B cell (primary cell): ENCODE measurements at regions not wholly inside any gene's neighbourhood (a gene's known extent, or its start where the extent isn't known, plus 50 kb on each side); places are given as distances from the start of the nearest gene placed in this dataset.

Experiments used
- ATAC-seq: fragments of 200-7000 bp; cut with Tn5 transposase; one replicate; pipeline ENCODE4 v1.10.0; 2021; ENCODE audit warnings: low read depth, mild to moderate bottlenecking, moderate number of reproducible peaks, moderate library complexity
- CTCF ChIA-PET: fragments of 350-600 bp; sonication (Branson Sonifier 250); formaldehyde crosslinking; loops from one replicate; lab custom pipeline; 2021; ENCODE audit warnings: antibody characterized with exemption, inconsistent platforms; lab: Charles Lee
- POLR2A ChIA-PET: fragments of 350-600 bp; sonication (Branson Sonifier 250); formaldehyde crosslinking; loops from one replicate; lab custom pipeline; 2021; ENCODE audit warnings: antibody characterized with exemption; lab: Charles Lee
- DNase-seq: peaks from one replicate; pipeline ENCODE4 v3.0.0; 2013
- H2AFZ ChIP-seq: 2 replicates; pipeline ENCODE4 v1.6.1; 2012; ENCODE audit warnings: mild to moderate bottlenecking, low read depth, low read length; ENCODE audit not compliant: insufficient read depth, poor library complexity, severe bottlenecking
- H3K27ac ChIP-seq, 2 donors: 1 replicate in 1 of 2; 2 replicates in 1 of 2; pipeline ENCODE4 v1.5.1; 2012 to 2013; ENCODE audit warnings: low read length in 2 of 2, mild to moderate bottlenecking in 2 of 2, moderate library complexity in 1 of 2
- H3K27me3 ChIP-seq, 4 experiments: fragments of 200-600 bp in 1 of 4; sonication (generic) in 1 of 4; replicated peaks in 1 of 4; 1 replicate in 2 of 4; 2 replicates in 2 of 4; pipeline versions ENCODE4 v1.6.1 to v1.7.0; 2013 to 2016; ENCODE audit warnings: low read length in 3 of 4, mild to moderate bottlenecking in 2 of 4, mixed read lengths in 1 of 4, moderate library complexity in 1 of 4; ENCODE audit not compliant: insufficient read depth in 4 of 4, control insufficient read depth in 3 of 4; ENCODE audit errors: control extremely low read depth in 1 of 4
- H3K36me3 ChIP-seq, 2 experiments: replicated peaks in 1 of 2; 1 replicate in 1 of 2; 2 replicates in 1 of 2; pipeline versions ENCODE4 v1.6.1 to v1.7.1; 2013; ENCODE audit warnings: low read length in 1 of 2; ENCODE audit not compliant: insufficient read depth in 2 of 2, control insufficient read depth in 1 of 2; ENCODE audit errors: control extremely low read depth in 1 of 2, extremely low read depth in 1 of 2
- H3K4me1 ChIP-seq, 2 donors: fragments of 200-600 bp in 1 of 2; sonication (generic) in 1 of 2; 1 replicate in 1 of 2; 2 replicates in 1 of 2; pipeline versions ENCODE4 v1.5.1 to v1.6.1; 2013 to 2017; ENCODE audit warnings: low read length in 2 of 2; ENCODE audit not compliant: control insufficient read depth in 2 of 2, insufficient read depth in 2 of 2
- H3K4me2 ChIP-seq: replicated peaks from 2 replicates; pipeline ENCODE3; 2012; ENCODE audit warnings: mild to moderate bottlenecking, low read depth, low read length; ENCODE audit not compliant: poor library complexity, severe bottlenecking
- H3K4me3 ChIP-seq, 5 experiments: fragments of 200-600 bp in 1 of 5; sonication (generic) in 1 of 5; 1 replicate in 3 of 5; 2 replicates in 2 of 5; pipeline versions ENCODE4 v1.5.1 to v1.7.0; 2011 to 2016; ENCODE audit warnings: low read length in 4 of 5, mild to moderate bottlenecking in 4 of 5, low read depth in 2 of 5, control low read depth in 1 of 5, moderate library complexity in 1 of 5; ENCODE audit not compliant: insufficient read depth in 1 of 5; ENCODE audit errors: control extremely low read depth in 1 of 5, extremely low read depth in 1 of 5
- H3K79me2 ChIP-seq: fragments of 200-600 bp; sonication (generic); one replicate; pipeline ENCODE4 v1.6.0; 2016; ENCODE audit warnings: low read length; ENCODE audit not compliant: control insufficient read depth, insufficient read depth
- H3K9ac ChIP-seq: fragments of 200-600 bp; sonication (generic); 2 replicates; pipeline ENCODE4 v1.6.1; 2017; ENCODE audit warnings: mild to moderate bottlenecking, low read length, moderate library complexity
- H3K9me3 ChIP-seq, 3 donors: one replicate each; pipeline versions ENCODE4 v1.6.1 to v1.7.1; 2013; ENCODE audit warnings: low read length in 2 of 3; ENCODE audit not compliant: control insufficient read depth in 2 of 3, insufficient read depth in 1 of 3; ENCODE audit errors: control extremely low read depth in 1 of 3
- H4K20me1 ChIP-seq: 2 replicates; pipeline ENCODE4 v1.6.0; 2012; ENCODE audit warnings: mild to moderate bottlenecking, low read length; ENCODE audit not compliant: insufficient read depth, control insufficient read depth, poor library complexity, severe bottlenecking
- H3K27ac Mint-ChIP-seq: one replicate; pipeline ENCODE4 v1.8.0; 2021; ENCODE audit warnings: mixed read lengths
- H3K27me3 Mint-ChIP-seq: one replicate; pipeline ENCODE4 v1.8.0; 2021; ENCODE audit warnings: mixed read lengths
- H3K4me1 Mint-ChIP-seq: one replicate; pipeline ENCODE4 v1.8.0; 2021; ENCODE audit warnings: mixed read lengths
- H3K4me3 Mint-ChIP-seq: one replicate; pipeline ENCODE4 v1.8.0; 2021; ENCODE audit warnings: mixed read lengths
- H3K9me3 Mint-ChIP-seq: one replicate; pipeline ENCODE4 v1.8.0; 2022; ENCODE audit warnings: mixed read lengths; ENCODE audit not compliant: insufficient read depth
- EZH2 ChIP-seq: IDR thresholded peaks from 2 replicates; pipeline ENCODE4 v1.6.1; 2012; ENCODE audit warnings: borderline replicate concordance, low read depth, mild to moderate bottlenecking, moderate library complexity, low read length; ENCODE audit not compliant: insufficient read depth, poor library complexity, severe bottlenecking
- WGBS: methylation state at CpG from one replicate; pipeline ENCODE4 v1.1.5; 2013; ENCODE audit warnings: missing lambda C conversion rate; ENCODE audit not compliant: insufficient coverage; 5-methylcytosine and 5-hydroxymethylcytosine counted together
- intact Hi-C: fragments of 100-400 bp; cut with micrococcal nuclease; formaldehyde crosslinking; loops from one replicate; pipeline ENCODE4 v1.10.0; 2022
- TF ChIP-seq, protein P1 (sequence below): fragments of 200-600 bp; IDR thresholded peaks from one replicate; pipeline ENCODE4 v1.8.0; 2022; ENCODE audit warnings: antibody characterized with exemption, mild to moderate bottlenecking

- Mint-ChIP-seq H3K4me1 (no peaks in the 10 kb centered on the region), H3K27me3 (peaks cover 3% of the 10 kb centered on the region), H3K4me3 (no peak overlapping the region), H3K27ac (no peak overlapping the region), H3K9me3 (no peaks in the 10 kb centered on the region)
- no peak for ATAC-seq
- Histone ChIP-seq H3K36me3 (no peaks in the 10 kb centered on the region), H3K9me3 (no peaks in the 10 kb centered on the region), H3K4me2 (no peak overlapping the region), H4K20me1 (no peaks in the 10 kb centered on the region), H3K79me2 (no peaks in the 10 kb centered on the region), H3K27me3 (no peaks in the 10 kb centered on the region), H3K9ac (no peak overlapping the region), H3K4me3 (no peak overlapping the region), H2AFZ (no peak overlapping the region), H3K27ac (no peak overlapping the region), H3K4me1 (no peaks in the 10 kb centered on the region)
- WGBS = 60% methylated on average over 1 of the region's 3 CpGs
- TF ChIP-seq, protein P1, sequence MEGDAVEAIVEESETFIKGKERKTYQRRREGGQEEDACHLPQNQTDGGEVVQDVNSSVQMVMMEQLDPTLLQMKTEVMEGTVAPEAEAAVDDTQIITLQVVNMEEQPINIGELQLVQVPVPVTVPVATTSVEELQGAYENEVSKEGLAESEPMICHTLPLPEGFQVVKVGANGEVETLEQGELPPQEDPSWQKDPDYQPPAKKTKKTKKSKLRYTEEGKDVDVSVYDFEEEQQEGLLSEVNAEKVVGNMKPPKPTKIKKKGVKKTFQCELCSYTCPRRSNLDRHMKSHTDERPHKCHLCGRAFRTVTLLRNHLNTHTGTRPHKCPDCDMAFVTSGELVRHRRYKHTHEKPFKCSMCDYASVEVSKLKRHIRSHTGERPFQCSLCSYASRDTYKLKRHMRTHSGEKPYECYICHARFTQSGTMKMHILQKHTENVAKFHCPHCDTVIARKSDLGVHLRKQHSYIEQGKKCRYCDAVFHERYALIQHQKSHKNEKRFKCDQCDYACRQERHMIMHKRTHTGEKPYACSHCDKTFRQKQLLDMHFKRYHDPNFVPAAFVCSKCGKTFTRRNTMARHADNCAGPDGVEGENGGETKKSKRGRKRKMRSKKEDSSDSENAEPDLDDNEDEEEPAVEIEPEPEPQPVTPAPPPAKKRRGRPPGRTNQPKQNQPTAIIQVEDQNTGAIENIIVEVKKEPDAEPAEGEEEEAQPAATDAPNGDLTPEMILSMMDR = no peak
- no peak for TF ChIP-seq EZH2
- no peak for DNase-seq
- intact Hi-C loops = no loop called here
- POLR2A ChIA-PET = no interaction called here
- CTCF ChIA-PET = no interaction called here
Measured at GRCh38 chr3:59658274-59658673, 608.4 kb upstream of the CFAP20DC start.

DNA sequence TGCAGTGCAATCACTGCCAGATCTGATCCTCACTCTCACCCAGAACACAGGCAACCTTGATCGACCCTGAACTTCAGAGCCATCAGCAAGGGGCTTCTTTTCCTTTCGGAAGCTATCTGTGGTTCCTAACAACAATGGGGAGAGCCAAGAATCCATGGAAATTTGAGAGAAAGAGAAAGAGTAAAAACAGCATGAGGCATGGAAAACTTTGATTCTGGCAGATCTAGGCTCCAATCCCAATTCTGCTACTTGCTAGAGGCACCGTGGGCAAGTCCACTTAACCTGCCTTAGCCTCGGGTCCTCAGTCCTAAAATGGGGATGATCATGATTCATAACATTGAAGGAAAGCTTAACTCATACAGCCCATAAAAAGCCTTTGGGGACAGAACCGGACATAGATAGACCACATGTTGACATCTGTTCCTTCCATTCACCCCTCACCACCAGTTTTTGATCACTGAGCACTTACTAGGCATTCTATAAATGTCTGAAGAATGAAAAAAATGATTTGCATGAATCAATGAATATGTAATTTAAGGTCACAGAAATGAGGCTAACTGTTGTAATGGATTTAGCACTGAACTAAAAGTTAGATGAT, 605.7 kb upstream of the CFAP20DC start:
- Histone ChIP-seq H3K4me2 (no peak overlapping the region), H3K79me2 (no peaks in the 10 kb centered on the region), H3K27ac (no peak overlapping the region), H3K4me1 (no peaks in the 10 kb centered on the region), H3K27me3 (no peaks in the 10 kb centered on the region), H4K20me1 (no peaks in the 10 kb centered on the region), H3K4me3 (no peak overlapping the region), H3K9me3 (peaks cover 0 to 5% (median 1%) of the 10 kb centered on the region in 3 donors), H2AFZ (no peak overlapping the region), H3K36me3 (no peaks in the 10 kb centered on the region), H3K9ac (no peak overlapping the region)
- ChIA-PET CTCF (no interaction called here), POLR2A (no interaction called here)
- no peaks in the 10 kb centered on the region for H3K27me3 Mint-ChIP-seq
- WGBS = 75% methylated on average over 1 of the region's 5 CpGs
- TF ChIP-seq, protein P1 = no peak
- no peak for TF ChIP-seq EZH2
- DNase-seq = no peak
- no peak for ATAC-seq
- peaks cover 12% of the 10 kb centered on the region for H3K9me3 Mint-ChIP-seq
- no peak overlapping the region for H3K4me3 Mint-ChIP-seq
- no peaks in the 10 kb centered on the region for H3K4me1 Mint-ChIP-seq
- intact Hi-C loops = no loop called here
- no peak overlapping the region for H3K27ac Mint-ChIP-seq
